ENCODE measurements at regions not wholly inside any gene's neighbourhood (a gene's known extent, or its start where the extent isn't known, plus 50 kb on each side); places are given as distances from the start of the nearest gene placed in this dataset.

GRCh38 chr10:44010873-44011602 lies 362.4 kb upstream of the ZNF32 start:
- TF ChIP-seq CTCF (IDR thresholded peaks at IDR 0.05) (no peak), POLR2A (IDR thresholded peaks at IDR 0.05) (no peak)
